IMR-90 (cell line): ENCODE measurements at regions not wholly inside any gene's neighbourhood (a gene's known extent, or its start where the extent isn't known, plus 50 kb on each side); places are given as distances from the start of the nearest gene placed in this dataset.

Experiments used
- ATAC-seq: fragments of 200-7000 bp; cut with Tn5 transposase; 2 replicates; pipeline ENCODE4 v1.9.1; 2020; ENCODE audit warnings: low read depth, mild to moderate bottlenecking, moderate library complexity
- BruUV-seq: library from RNA; stranded (reverse); fragments of 400-500 nt; replicated peaks from 2 replicates; lab custom pipeline; 2021; lab: Mats Ljungman, UMichigan
- CTCF ChIA-PET: fragments of 300-600 bp; formaldehyde crosslinking; extraction: SDS; loops from one replicate; lab custom pipeline; 2021; ENCODE audit warnings: antibody characterized with exemption; lab: Yijun Ruan, JAX
- POLR2A ChIA-PET: fragments of 300-600 bp; sonication (Branson Sonifier 250); formaldehyde crosslinking; loops from one replicate; lab custom pipeline; 2022; ENCODE audit warnings: antibody characterized with exemption; ENCODE audit not compliant: unreplicated experiment; lab: Charles Lee
- DNase-seq: peaks from one replicate; pipeline ENCODE4 v3.0.0; 2013
- H2AFZ ChIP-seq: replicated peaks from 2 replicates; pipeline ENCODE3; 2013; ENCODE audit warnings: low read length, mild to moderate bottlenecking; ENCODE audit not compliant: poor library complexity
- H2AK5ac ChIP-seq: 2 replicates; pipeline ENCODE4 v1.6.1; 2013; ENCODE audit warnings: low read depth, low read length, inconsistent platforms
- H2AK9ac ChIP-seq: replicated peaks from 2 replicates; pipeline ENCODE3; 2013; ENCODE audit warnings: mild to moderate bottlenecking, low read depth, low read length, moderate library complexity; ENCODE audit not compliant: poor library complexity
- H2BK120ac ChIP-seq: 2 replicates; pipeline ENCODE4 v1.6.1; 2013; ENCODE audit warnings: low read depth, low read length, inconsistent platforms
- H2BK15ac ChIP-seq: 3 replicates; pipeline ENCODE4 v1.6.1; 2013; ENCODE audit warnings: low read depth, low read length, inconsistent platforms
- H2BK20ac ChIP-seq: 2 replicates; pipeline ENCODE4 v1.6.1; 2013; ENCODE audit warnings: low read depth, mild to moderate bottlenecking, inconsistent platforms, low read length, moderate library complexity
- H2BK5ac ChIP-seq: 2 replicates; pipeline ENCODE4 v1.6.1; 2013; ENCODE audit warnings: mild to moderate bottlenecking, low read depth, low read length, inconsistent platforms; ENCODE audit not compliant: poor library complexity, severe bottlenecking
- H3K14ac ChIP-seq: replicated peaks from 2 replicates; pipeline ENCODE4 v1.6.1; 2013; ENCODE audit warnings: low read depth, low read length, inconsistent platforms
- H3K18ac ChIP-seq: 2 replicates; pipeline ENCODE4 v1.6.1; 2013; ENCODE audit warnings: low read depth, low read length, control low read depth
- H3K23ac ChIP-seq: 2 replicates; pipeline ENCODE4 v1.6.1; 2013; ENCODE audit warnings: low read depth, low read length, inconsistent platforms
- H3K27ac ChIP-seq: 2 replicates; pipeline ENCODE4 v1.5.1; 2013; ENCODE audit warnings: mild to moderate bottlenecking, control low read depth, low read length; ENCODE audit not compliant: insufficient read depth
- H3K27me3 ChIP-seq: 2 replicates; pipeline ENCODE4 v1.6.1; 2013; ENCODE audit warnings: low read length; ENCODE audit not compliant: control insufficient read depth, insufficient read depth
- H3K36me3 ChIP-seq: 2 replicates; pipeline ENCODE4 v1.6.1; 2013; ENCODE audit warnings: low read length, mixed read lengths; ENCODE audit not compliant: control insufficient read depth, insufficient read depth
- H3K4ac ChIP-seq: 2 replicates; pipeline ENCODE4 v1.6.1; 2013; ENCODE audit warnings: low read depth, low read length, inconsistent platforms
- H3K4me1 ChIP-seq: 2 replicates; pipeline ENCODE4 v1.6.1; 2013; ENCODE audit warnings: low read length, mixed read lengths; ENCODE audit not compliant: control insufficient read depth, insufficient read depth
- H3K4me2 ChIP-seq: 2 replicates; pipeline ENCODE4 v1.6.1; 2013; ENCODE audit warnings: low read depth, mild to moderate bottlenecking, control low read depth, low read length, moderate library complexity
- H3K4me3 ChIP-seq: 2 replicates; pipeline ENCODE4 v1.5.1; 2013; ENCODE audit warnings: low read depth, mild to moderate bottlenecking, control low read depth, low read length, moderate library complexity; ENCODE audit not compliant: insufficient read depth
- H3K56ac ChIP-seq: 2 replicates; pipeline ENCODE4 v1.6.1; 2013; ENCODE audit warnings: low read length, inconsistent platforms; ENCODE audit not compliant: insufficient read depth; ENCODE audit errors: extremely low read depth
- H3K79me1 ChIP-seq, 2 experiments: 2 replicates each; pipeline ENCODE4 v1.6.1; 2013; ENCODE audit warnings: low read length in 2 of 2, inconsistent platforms in 1 of 2, low read depth in 1 of 2
- H3K9ac ChIP-seq: 2 replicates; pipeline ENCODE4 v1.6.1; 2013; ENCODE audit warnings: low read depth, low read length, control low read depth
- H3K9me1 ChIP-seq: 2 replicates; pipeline ENCODE4 v1.6.1; 2013; ENCODE audit warnings: low read length, inconsistent platforms; ENCODE audit not compliant: insufficient read depth
- H3K9me3 ChIP-seq: 2 replicates; pipeline ENCODE4 v1.6.1; 2013; ENCODE audit warnings: low read length; ENCODE audit not compliant: control insufficient read depth, insufficient read depth
- H4K20me1 ChIP-seq: 2 replicates; pipeline ENCODE4 v1.6.1; 2013; ENCODE audit warnings: low read length, inconsistent platforms; ENCODE audit not compliant: insufficient read depth
- H4K5ac ChIP-seq: 2 replicates; pipeline ENCODE4 v1.6.1; 2013; ENCODE audit warnings: mild to moderate bottlenecking, low read depth, low read length, control low read depth
- H4K8ac ChIP-seq, 2 experiments: 2 replicates each; pipeline ENCODE4 v1.6.1; 2013; ENCODE audit warnings: low read depth in 2 of 2, low read length in 2 of 2, control low read depth in 1 of 2, inconsistent platforms in 1 of 2
- H4K91ac ChIP-seq: 2 replicates; pipeline ENCODE4 v1.6.1; 2013; ENCODE audit warnings: low read depth, low read length, inconsistent platforms; ENCODE audit not compliant: insufficient read depth
- BHLHE40 ChIP-seq: fragments of 150-350 bp; IDR thresholded peaks from 2 replicates; pipeline ENCODE4 v1.6.1; 2016; ENCODE audit warnings: mild to moderate bottlenecking, low read depth, low read length
- CEBPB ChIP-seq: IDR thresholded peaks from 2 replicates; pipeline ENCODE4 v1.6.1; 2012; ENCODE audit warnings: low read depth, low read length, improper control_type of control experiment
- CHD1 ChIP-seq: IDR thresholded peaks from 2 replicates; pipeline ENCODE4 v1.6.1; 2012; ENCODE audit warnings: low read depth, low read length, improper control_type of control experiment
- NFE2L2 ChIP-seq: fragments of 150-350 bp; IDR thresholded peaks from 2 replicates; pipeline ENCODE4 v1.6.1; 2016; ENCODE audit warnings: low read depth, mild to moderate bottlenecking, low read length
- POLR2A ChIP-seq: IDR thresholded peaks from 2 replicates; pipeline ENCODE4 v1.6.1; 2012; ENCODE audit warnings: mild to moderate bottlenecking, low read depth, low read length
- RAD21 ChIP-seq: IDR thresholded peaks from 2 replicates; pipeline ENCODE4 v1.6.1; 2012; ENCODE audit warnings: low read length, improper control_type of control experiment
- RFX5 ChIP-seq: IDR thresholded peaks from 2 replicates; pipeline ENCODE4 v1.8.0; 2012; ENCODE audit warnings: low read depth, mild to moderate bottlenecking, low read length, moderate library complexity
- SMC3 ChIP-seq: fragments of 150-350 bp; IDR thresholded peaks from 2 replicates; pipeline ENCODE4 v1.6.1; 2016; ENCODE audit warnings: low read depth, mild to moderate bottlenecking, antibody characterized with exemption, low read length, moderate library complexity
- USF2 ChIP-seq: fragments of 150-350 bp; IDR thresholded peaks from 2 replicates; pipeline ENCODE4 v1.6.1; 2017; ENCODE audit warnings: mild to moderate bottlenecking, antibody characterized with exemption, low read length, low read depth
- WGBS, 2 experiments: methylation state at CpG; one replicate each; pipeline versions ENCODE4 v1.1.5 to v1.1.7; 2013; ENCODE audit warnings: missing lambda C conversion rate in 2 of 2; ENCODE audit not compliant: insufficient read length in 1 of 2; ENCODE audit errors: extremely low coverage in 2 of 2; 5-methylcytosine and 5-hydroxymethylcytosine counted together
- dilution Hi-C: fragments of 300-500 bp; cut with HindIII; formaldehyde crosslinking; loops from one replicate; pipeline ENCODE4 v1.14.3; 2018; ENCODE audit warnings: low sequenced_read_pairs; ENCODE audit not compliant: unreplicated experiment
- in situ Hi-C: fragments of 300-500 bp; cut with MboI; formaldehyde crosslinking; loops from 3 replicates; pipeline ENCODE4 v1.14.3; 2019; ENCODE audit warnings: low sequenced_read_pairs, inconsistent platforms, mixed read lengths
- intact Hi-C: fragments of 100-400 bp; cut with micrococcal nuclease; formaldehyde crosslinking; loops from 2 replicates; pipeline ENCODE4 v1.10.0; 2022

DNA sequence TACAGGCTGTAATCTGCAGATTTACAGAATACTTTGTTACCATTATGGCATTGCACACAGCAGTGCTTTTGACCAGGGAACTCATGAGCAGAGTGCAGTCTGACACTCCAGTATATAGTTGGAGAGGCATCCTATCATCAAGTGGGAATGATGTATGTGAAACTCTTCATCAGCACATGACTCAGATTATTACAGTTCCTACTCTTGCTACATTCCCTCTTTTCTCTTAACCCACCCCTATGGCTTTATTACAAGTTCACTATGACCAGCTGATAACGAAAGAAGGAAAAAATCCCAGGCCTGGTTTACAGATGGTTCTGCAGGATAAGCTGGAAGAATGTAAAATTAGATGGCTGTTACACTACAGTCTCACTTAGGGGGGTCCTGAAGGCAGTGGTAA is 385.9 kb downstream of the RASEF start:
- Histone ChIP-seq H2BK15ac (no peak overlapping the region), H3K4ac (no peak overlapping the region), H3K4me1 (no peaks in the 10 kb centered on the region), H3K4me3 (no peak overlapping the region), H4K20me1 (no peaks in the 10 kb centered on the region), H2BK5ac (no peak overlapping the region), H3K9ac (no peak overlapping the region), H3K36me3 (no peaks in the 10 kb centered on the region), H2BK20ac (no peak overlapping the region), H3K79me1 (no peaks in the 10 kb centered on the region), H4K5ac (no peak overlapping the region), H2AK5ac (no peak overlapping the region), H2BK120ac (no peak overlapping the region), H3K4me2 (no peak overlapping the region), H3K9me1 (no peaks in the 10 kb centered on the region), H3K56ac (no peak overlapping the region), H2AFZ (no peak overlapping the region), H3K27me3 (no peaks in the 10 kb centered on the region; the same call in 1 of the 2 replicates), H2AK9ac (no peak overlapping the region), H4K91ac (no peak overlapping the region), H4K8ac (no peak overlapping the region), H3K18ac (no peak overlapping the region), H3K27ac (no peak overlapping the region), H3K9me3 (no peaks in the 10 kb centered on the region), H3K14ac (no peak overlapping the region), H3K23ac (no peak overlapping the region)
- ATAC-seq (no peak), DNase-seq (no peak)
- BruUV-seq, result no TSS peak
- intact Hi-C loops, result no loop called here
- POLR2A ChIA-PET, result no interaction called here
- TF ChIP-seq CEBPB (no peak), BHLHE40 (no peak), CHD1 (no peak), USF2 (no peak), SMC3 (no peak), NFE2L2 (no peak), POLR2A (no peak), RAD21 (no peak), RFX5 (no peak)
- in situ Hi-C loops, result loop anchor here (10.0 kb wide), 1 partner anchor 62 kb away; no protein-coding TSS in a partner anchor
- dilution Hi-C loops, result no loop called here
- CTCF ChIA-PET, result no interaction called here
- no CpG with 5 or more reads among the region's 1 CpG for WGBS, 2 experiments
